SH-SY5Y (cell line): ENCODE measurements at regions not wholly inside any gene's neighbourhood (a gene's known extent, or its start where the extent isn't known, plus 50 kb on each side); places are given as distances from the start of the nearest gene placed in this dataset.

Experiments
- GATA2 ChIP-seq: IDR thresholded peaks from 2 replicates; pipeline ENCODE4 v1.6.1; 2011; ENCODE audit warnings: mild to moderate bottlenecking, low read depth, low read length
- GATA3 ChIP-seq: IDR thresholded peaks from 2 replicates; pipeline ENCODE4 v1.6.1; 2011; ENCODE audit warnings: low read depth, mild to moderate bottlenecking, low read length, moderate library complexity

- TF ChIP-seq GATA3 (no peak), GATA2 (no peak)
These were observed 149.5 kb downstream of the SLITRK1 start for GRCh38 chr13:83732755-83733154.
